H1 (cell line): ENCODE measurements at regions not wholly inside any gene's neighbourhood (a gene's known extent, or its start where the extent isn't known, plus 50 kb on each side); places are given as distances from the start of the nearest gene placed in this dataset.

ENCODE experiments used
- CTCF ChIA-PET: fragments of 300-600 bp; sonication (Branson Sonifier 250); formaldehyde crosslinking; loops from one replicate; lab custom pipeline; 2021; ENCODE audit not compliant: partially characterized antibody; lab: Charles Lee
- POLR2A ChIA-PET: fragments of 300-600 bp; sonication (Branson Sonifier 250); formaldehyde crosslinking; loops from one replicate; lab custom pipeline; 2021; ENCODE audit warnings: inconsistent platforms; ENCODE audit not compliant: partially characterized antibody; lab: Charles Lee
- DNase-seq, 2 experiments: peaks; one replicate each; pipeline versions ENCODE4 v3.0.0 to v3.0.0-alpha.2; 2010 to 2022; ENCODE audit warnings: low spot score in 2 of 2, low read depth in 1 of 2, mixed read lengths in 1 of 2
- FAIRE-seq: peaks from 2 replicates; lab custom pipeline; 2011; peaks lifted over from hg19 to GRCh38; lab: Jason Lieb, UNC
- H2AFZ ChIP-seq: 2 replicates; pipeline ENCODE4 v1.8.1; 2012; ENCODE audit warnings: low read length, inconsistent platforms
- H2AK5ac ChIP-seq: 2 replicates; pipeline ENCODE4 v1.6.1; 2013; ENCODE audit warnings: low read depth, low read length
- H2BK120ac ChIP-seq: replicated peaks from 2 replicates; pipeline ENCODE3; 2013; ENCODE audit warnings: low read depth, low read length, inconsistent platforms
- H2BK12ac ChIP-seq: 2 replicates; pipeline ENCODE4 v1.6.1; 2013; ENCODE audit warnings: low read depth, low read length
- H2BK15ac ChIP-seq: 2 replicates; pipeline ENCODE4 v1.6.1; 2013; ENCODE audit warnings: low read length
- H2BK20ac ChIP-seq: 2 replicates; pipeline ENCODE4 v1.6.1; 2013; ENCODE audit warnings: low read length
- H2BK5ac ChIP-seq: 2 replicates; pipeline ENCODE4 v1.6.1; 2013; ENCODE audit warnings: low read depth, low read length
- H3K14ac ChIP-seq: 2 replicates; pipeline ENCODE4 v1.6.1; 2013; ENCODE audit warnings: inconsistent platforms; ENCODE audit not compliant: insufficient read length
- H3K18ac ChIP-seq: 2 replicates; pipeline ENCODE4 v1.6.1; 2013; ENCODE audit warnings: low read length; ENCODE audit errors: extremely low read depth
- H3K23ac ChIP-seq: 2 replicates; pipeline ENCODE4 v1.6.1; 2013; ENCODE audit warnings: inconsistent platforms; ENCODE audit not compliant: insufficient read length
- H3K23me2 ChIP-seq: 2 replicates; pipeline ENCODE4 v1.6.1; 2013; ENCODE audit warnings: low read depth, low read length
- H3K27ac ChIP-seq: 2 replicates; pipeline ENCODE4 v1.6.1; 2011; ENCODE audit warnings: low read depth, low read length, inconsistent platforms
- H3K27me3 ChIP-seq, 4 experiments: replicated peaks in 1 of 4; 1 replicate in 1 of 4; 2 replicates in 3 of 4; pipeline versions ENCODE4 v1.6.1 to v1.8.1; 2011 to 2013; ENCODE audit warnings: low read length in 3 of 4, mild to moderate bottlenecking in 3 of 4, inconsistent platforms in 2 of 4, mixed read lengths in 2 of 4, moderate library complexity in 1 of 4; ENCODE audit not compliant: control insufficient read depth in 3 of 4, insufficient read depth in 3 of 4; ENCODE audit errors: extremely low read depth in 1 of 4
- H3K36me3 ChIP-seq, 4 experiments: 2 replicates each; pipeline versions ENCODE4 v1.6.1 to v1.8.1; 2011 to 2013; ENCODE audit warnings: mild to moderate bottlenecking in 4 of 4, low read length in 3 of 4, moderate library complexity in 2 of 4, control low read depth in 1 of 4, inconsistent platforms in 1 of 4; ENCODE audit not compliant: insufficient read depth in 4 of 4, control insufficient read depth in 2 of 4
- H3K4ac ChIP-seq: replicated peaks from 2 replicates; pipeline ENCODE3; 2013; ENCODE audit warnings: low read length, low read depth, mixed read lengths, inconsistent platforms; ENCODE audit not compliant: insufficient read length
- H3K4me1 ChIP-seq, 4 experiments: replicated peaks in 1 of 4; 1 replicate in 1 of 4; 2 replicates in 3 of 4; pipeline versions ENCODE4 v1.6.1 to v1.8.1; 2011 to 2013; ENCODE audit warnings: low read length in 3 of 4, inconsistent platforms in 2 of 4, mixed read lengths in 1 of 4; ENCODE audit not compliant: insufficient read depth in 4 of 4, control insufficient read depth in 3 of 4
- H3K4me2 ChIP-seq, 2 experiments: 2 replicates each; pipeline versions ENCODE4 v1.6.1 to v1.8.1; 2011 to 2013; ENCODE audit warnings: low read depth in 2 of 2, low read length in 2 of 2, control low read depth in 1 of 2, inconsistent platforms in 1 of 2, mild to moderate bottlenecking in 1 of 2; ENCODE audit not compliant: insufficient read depth in 1 of 2
- H3K4me3 ChIP-seq, 4 experiments: fragments of 200-600, 300-600 bp in 1 of 4; sonication (generic), shearing (Covaris generic), sonication (Bioruptor Twin) in 1 of 4; 2 replicates each; pipeline versions ENCODE4 v1.5.1 to v1.8.1; 2011 to 2016; ENCODE audit warnings: low read length in 4 of 4, low read depth in 3 of 4, control low read depth in 2 of 4, inconsistent platforms in 2 of 4, mild to moderate bottlenecking in 2 of 4, mixed read lengths in 1 of 4, moderate library complexity in 1 of 4; ENCODE audit not compliant: insufficient read depth in 2 of 4; ENCODE audit errors: extremely low read depth in 1 of 4
- H3K56ac ChIP-seq: replicated peaks from 2 replicates; pipeline ENCODE3; 2013; ENCODE audit warnings: low read depth, mild to moderate bottlenecking, mixed read lengths, low read length, inconsistent platforms; ENCODE audit not compliant: insufficient read length
- H3K79me1 ChIP-seq: 2 replicates; pipeline ENCODE4 v1.6.1; 2013; ENCODE audit warnings: low read depth, low read length, control low read depth
- H3K79me2 ChIP-seq, 2 experiments: 2 replicates each; pipeline versions ENCODE4 v1.6.1 to v1.8.1; 2012 to 2013; ENCODE audit warnings: low read length in 2 of 2, mild to moderate bottlenecking in 2 of 2, inconsistent platforms in 1 of 2; ENCODE audit not compliant: insufficient read depth in 2 of 2, control insufficient read depth in 1 of 2
- H3K9ac ChIP-seq, 4 experiments: replicated peaks in 1 of 4; 1 replicate in 1 of 4; 2 replicates in 3 of 4; pipeline versions ENCODE4 v1.6.1 to v1.8.1; 2011 to 2013; ENCODE audit warnings: low read depth in 3 of 4, low read length in 3 of 4, control low read depth in 2 of 4, mild to moderate bottlenecking in 2 of 4, moderate library complexity in 2 of 4, inconsistent platforms in 1 of 4; ENCODE audit errors: extremely low read depth in 1 of 4
- H3K9me3 ChIP-seq, 2 experiments: 2 replicates each; pipeline versions ENCODE4 v1.6.1 to v1.8.1; 2012 to 2013; ENCODE audit warnings: mild to moderate bottlenecking in 2 of 2, moderate library complexity in 2 of 2, control low read depth in 1 of 2, inconsistent platforms in 1 of 2, low read depth in 1 of 2, low read length in 1 of 2, mixed read lengths in 1 of 2; ENCODE audit not compliant: insufficient read depth in 2 of 2
- H4K20me1 ChIP-seq, 2 experiments: replicated peaks in 1 of 2; 2 replicates each; pipeline versions ENCODE3 to v1.8.1; 2011 to 2013; ENCODE audit warnings: inconsistent platforms in 2 of 2, low read length in 2 of 2, mild to moderate bottlenecking in 1 of 2; ENCODE audit not compliant: insufficient read depth in 2 of 2, control insufficient read depth in 1 of 2
- H4K5ac ChIP-seq: 2 replicates; pipeline ENCODE4 v1.6.1; 2013; ENCODE audit warnings: low read length, low read depth, mixed read lengths, inconsistent platforms; ENCODE audit not compliant: insufficient read length
- H4K8ac ChIP-seq: 2 replicates; pipeline ENCODE4 v1.8.0; 2013; ENCODE audit warnings: mild to moderate bottlenecking, moderate library complexity, low read length, inconsistent platforms; ENCODE audit not compliant: insufficient read depth; ENCODE audit errors: extremely low read depth
- H4K91ac ChIP-seq: replicated peaks from 2 replicates; pipeline ENCODE3; 2013; ENCODE audit warnings: low read length, mixed read lengths, inconsistent platforms; ENCODE audit not compliant: insufficient read length
- ASH2L ChIP-seq: fragments of 200-600, 300-600 bp; sonication (generic); IDR thresholded peaks from one replicate; pipeline ENCODE4 v1.7.1; 2017; ENCODE audit warnings: low read length
- BACH1 ChIP-seq: IDR thresholded peaks from 2 replicates; pipeline ENCODE4 v1.6.1; 2012; ENCODE audit warnings: low read length, improper control_type of control experiment
- CREB1 ChIP-seq: IDR thresholded peaks from 2 replicates; pipeline ENCODE4 v1.6.1; 2012; ENCODE audit warnings: inconsistent platforms
- EP300 ChIP-seq, 2 experiments: IDR thresholded peaks; 1 replicate in 1 of 2; 2 replicates in 1 of 2; pipeline ENCODE4 v1.6.1; 2011 to 2012; ENCODE audit warnings: low read depth in 2 of 2, low read length in 2 of 2, mild to moderate bottlenecking in 2 of 2, borderline replicate concordance in 1 of 2, inconsistent platforms in 1 of 2, moderate library complexity in 1 of 2
- KDM1A ChIP-seq: fragments of 200-600, 300-600 bp; sonication (generic); IDR thresholded peaks from 2 replicates; pipeline ENCODE4 v1.7.1; 2016; ENCODE audit warnings: mild to moderate bottlenecking, low read length, borderline replicate concordance
- NRF1 ChIP-seq: IDR thresholded peaks from 2 replicates; pipeline ENCODE4 v1.6.1; 2011; ENCODE audit warnings: mild to moderate bottlenecking, low read depth, low read length, improper control_type of control experiment
- PHF8 ChIP-seq: fragments of 200-600 bp; sonication (generic); conservative IDR thresholded peaks from 2 replicates; pipeline ENCODE4 v1.7.1; 2012; ENCODE audit warnings: low read depth, mild to moderate bottlenecking, inconsistent platforms, low read length, moderate library complexity
- RFX5 ChIP-seq: IDR thresholded peaks from 2 replicates; pipeline ENCODE4 v1.6.1; 2011; ENCODE audit warnings: low read depth, low read length, improper control_type of control experiment, borderline replicate concordance
- SP1 ChIP-seq: IDR thresholded peaks from 2 replicates; pipeline ENCODE4 v1.6.1; 2011; ENCODE audit warnings: low read depth, low read length
- SP2 ChIP-seq: IDR thresholded peaks from 2 replicates; pipeline ENCODE4 v1.6.1; 2012; ENCODE audit warnings: mild to moderate bottlenecking, low read length, inconsistent platforms
- SUZ12 ChIP-seq: fragments of 200-600 bp; sonication (generic); IDR thresholded peaks from 2 replicates; pipeline ENCODE4 v1.6.1; 2012; ENCODE audit warnings: mild to moderate bottlenecking, inconsistent platforms, low read length, moderate library complexity, mixed read lengths
- TAF1 ChIP-seq: IDR thresholded peaks from 2 replicates; pipeline ENCODE4 v1.6.1; 2011; ENCODE audit warnings: mild to moderate bottlenecking, low read depth, low read length
- TAF7 ChIP-seq: optimal IDR thresholded peaks from 2 replicates; pipeline ENCODE3; 2011; ENCODE audit warnings: low read depth, mild to moderate bottlenecking, inconsistent platforms, low read length, moderate library complexity, borderline replicate concordance
- TEAD4 ChIP-seq: IDR thresholded peaks from 2 replicates; pipeline ENCODE4 v1.6.1; 2012; ENCODE audit warnings: low read depth, low read length, inconsistent platforms, mixed read lengths

GRCh38 chr11:103659743-103660142 is 376.7 kb upstream of the DDI1 start:
- no peak for FAIRE-seq
- H3K79me2 ChIP-seq: no peaks in the 10 kb centered on the region
- no peak overlapping the region for H3K4ac ChIP-seq
- H2BK20ac ChIP-seq: no peak overlapping the region
- H4K91ac ChIP-seq: no peak overlapping the region
- no peaks in the 10 kb centered on the region for H3K36me3 ChIP-seq
- H2AFZ ChIP-seq: no peak overlapping the region
- no peak overlapping the region for H3K14ac ChIP-seq
- H3K23ac ChIP-seq: no peak overlapping the region
- TF ChIP-seq SUZ12 (no peak), SP1 (no peak), PHF8 (no peak), TEAD4 (no peak), EP300 (IDR thresholded peaks at IDR 0.05; ENCODE audit: borderline replicate concordance in 1 of 2, low read depth in 2 of 2, low read length in 2 of 2) (no peak), TAF7 (no peak), RFX5 (no peak), KDM1A (no peak), SP2 (no peak), ASH2L (no peak), CREB1 (no peak), NRF1 (no peak), BACH1 (no peak), TAF1 (no peak)
- H4K20me1 ChIP-seq: no peaks in the 10 kb centered on the region
- no peak overlapping the region for H3K18ac ChIP-seq
- no peak overlapping the region for H4K8ac ChIP-seq
- POLR2A ChIA-PET: no interaction called here
- no peak overlapping the region for H3K4me3 ChIP-seq
- CTCF ChIA-PET: interaction anchor here (0.6 to 1.8 kb wide), 9 partner anchors 9 to 402 kb away, joined by 3 to 8 read pairs (median 4); no protein-coding TSS in a partner anchor
- H3K9me3 ChIP-seq: no peaks in the 10 kb centered on the region
- H2BK5ac ChIP-seq: no peak overlapping the region
- no peaks in the 10 kb centered on the region for H3K27me3 ChIP-seq
- no peak overlapping the region for H3K27ac ChIP-seq
- no peak overlapping the region for H2BK120ac ChIP-seq
- no peak for DNase-seq
- H4K5ac ChIP-seq: no peak overlapping the region
- no peak overlapping the region for H2AK5ac ChIP-seq
- H3K56ac ChIP-seq: no peak overlapping the region
- no peak overlapping the region for H3K4me2 ChIP-seq
- no peaks in the 10 kb centered on the region for H3K23me2 ChIP-seq
- no peak overlapping the region for H2BK15ac ChIP-seq
- H3K79me1 ChIP-seq: no peaks in the 10 kb centered on the region
- H3K9ac ChIP-seq: no peak overlapping the region
- no peaks in the 10 kb centered on the region for H3K4me1 ChIP-seq
- H2BK12ac ChIP-seq: no peak overlapping the region
